ENCODE measurements at regions not wholly inside any gene's neighbourhood (a gene's known extent, or its start where the extent isn't known, plus 50 kb on each side); places are given as distances from the start of the nearest gene placed in this dataset.
"Not testable (repeated sequence)": the region's sequence is repeated elsewhere in the genome, so short reads cannot be mapped to it uniquely, and the experiment has no call there.

DNA sequence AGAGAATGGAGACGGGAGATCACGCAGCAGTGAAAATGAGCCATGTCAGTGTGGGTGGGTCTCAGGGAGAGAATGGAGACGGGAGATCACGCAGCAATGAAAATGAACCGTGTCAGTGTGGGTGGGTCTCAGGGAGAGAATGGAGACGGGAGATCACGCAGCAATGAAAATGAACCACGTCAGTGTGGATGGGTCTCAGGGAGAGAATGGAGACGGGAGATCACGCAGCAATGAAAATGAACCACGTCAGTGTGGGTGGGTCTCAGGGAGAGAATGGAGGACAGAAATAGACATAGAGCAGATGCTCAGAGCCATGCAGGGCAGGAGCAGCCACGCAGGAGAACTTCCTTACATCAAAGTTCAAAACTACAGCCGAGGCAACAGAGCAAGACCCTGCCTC lies 89.8 kb upstream of the LPCAT1 start:
- H3K27ac ChIP-seq; H3K27me3 ChIP-seq (replicated peaks; ENCODE audit: insufficient read depth); H3K36me3 ChIP-seq (ENCODE audit: low read depth); H3K9me2 ChIP-seq (ENCODE audit: insufficient read depth); H3K9ac ChIP-seq; H3K79me2 ChIP-seq (ENCODE audit: insufficient read depth); H3K4me1 ChIP-seq (ENCODE audit: insufficient read depth); H3K4me2 ChIP-seq (ENCODE audit: unreplicated experiment); H4K20me1 ChIP-seq (ENCODE audit: insufficient read depth); DNase-seq; H2AFZ ChIP-seq; H3K9me3 ChIP-seq (ENCODE audit: low read depth); H3K4me3 ChIP-seq; in situ Hi-C loops (cut with MboI); H3F3A ChIP-seq (ENCODE audit: insufficient read depth): not testable (repeated sequence)
- WGBS, 2 experiments (ENCODE audit: low coverage in 1 of 2, low lambda C conversion rate in 2 of 2, missing lambda C conversion rate in 2 of 2) = 92 to 94% methylated on average over 7 to 13 of the region's 13 CpGs

DNA sequence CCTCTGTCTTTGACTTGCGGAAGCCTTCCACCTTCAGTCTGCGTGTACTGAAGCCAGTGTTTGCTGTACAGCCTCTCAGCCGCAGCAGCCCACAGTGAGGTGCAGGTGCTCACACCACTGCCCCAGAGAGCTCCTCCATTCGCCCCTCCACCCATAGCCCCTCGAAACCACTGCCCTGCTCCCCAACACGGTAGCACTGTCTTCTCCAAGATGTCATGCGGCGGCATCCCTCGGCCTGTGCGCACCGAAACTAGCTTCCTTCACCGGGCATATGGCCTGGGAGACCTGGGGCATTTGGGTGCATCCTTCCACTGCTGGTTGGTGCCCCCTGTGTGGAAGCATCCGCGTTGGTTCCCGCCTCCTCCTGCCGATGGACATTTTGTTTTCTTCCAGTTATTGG lies 86.8 kb upstream of the LPCAT1 start:
- H3K27ac ChIP-seq; H3K27me3 ChIP-seq (replicated peaks; ENCODE audit: insufficient read depth); H3K4me2 ChIP-seq (ENCODE audit: unreplicated experiment); DNase-seq; H2AFZ ChIP-seq; H3F3A ChIP-seq (ENCODE audit: insufficient read depth); H3K9ac ChIP-seq; H3K4me1 ChIP-seq (ENCODE audit: insufficient read depth); in situ Hi-C loops (cut with MboI); H3K9me3 ChIP-seq (ENCODE audit: low read depth); H3K36me3 ChIP-seq (ENCODE audit: low read depth); H3K9me2 ChIP-seq (ENCODE audit: insufficient read depth); H3K79me2 ChIP-seq (ENCODE audit: insufficient read depth); H4K20me1 ChIP-seq (ENCODE audit: insufficient read depth); H3K4me3 ChIP-seq: not testable (repeated sequence)
- 87 to 90% methylated on average over 3 to 16 of the region's 16 CpGs for WGBS, 2 experiments (ENCODE audit: low coverage in 1 of 2, low lambda C conversion rate in 2 of 2, missing lambda C conversion rate in 2 of 2)

DNA sequence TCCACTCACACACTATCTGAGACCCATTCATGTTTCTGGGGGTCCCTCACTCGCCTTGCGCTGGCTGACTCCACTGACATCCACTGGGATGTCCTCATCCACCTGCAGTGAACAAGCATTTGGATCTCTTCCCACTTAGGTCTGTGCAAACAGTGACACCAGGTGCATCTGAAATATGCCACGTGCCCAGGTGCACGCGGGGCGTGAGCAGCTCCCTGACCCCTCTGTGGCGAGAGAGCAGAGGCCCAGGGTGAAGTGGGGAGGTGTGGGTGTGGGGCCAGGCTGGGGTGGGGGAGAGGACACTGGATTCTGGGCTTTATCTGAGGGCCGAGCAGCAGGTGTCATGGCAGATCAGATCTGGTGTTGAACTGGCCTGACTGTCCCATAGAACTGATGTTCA lies 85.4 kb upstream of the LPCAT1 start:
- not testable (repeated sequence) for H3K4me3 ChIP-seq; H3K27me3 ChIP-seq (replicated peaks; ENCODE audit: insufficient read depth); H3K9ac ChIP-seq; H4K20me1 ChIP-seq (ENCODE audit: insufficient read depth); H3K36me3 ChIP-seq (ENCODE audit: low read depth); H2AFZ ChIP-seq; H3K27ac ChIP-seq; H3K79me2 ChIP-seq (ENCODE audit: insufficient read depth); H3K9me3 ChIP-seq (ENCODE audit: low read depth); DNase-seq; H3K4me1 ChIP-seq (ENCODE audit: insufficient read depth); H3K9me2 ChIP-seq (ENCODE audit: insufficient read depth); H3F3A ChIP-seq (ENCODE audit: insufficient read depth); H3K4me2 ChIP-seq (ENCODE audit: unreplicated experiment)
- in situ Hi-C loops (cut with MboI) = loop anchor here (10.0 kb wide), 1 partner anchor 124 kb away; no protein-coding TSS in a partner anchor
- 84 to 89% methylated on average over 8 of the region's 8 CpGs for WGBS, 2 experiments (ENCODE audit: low coverage in 1 of 2, low lambda C conversion rate in 2 of 2, missing lambda C conversion rate in 2 of 2)

DNA sequence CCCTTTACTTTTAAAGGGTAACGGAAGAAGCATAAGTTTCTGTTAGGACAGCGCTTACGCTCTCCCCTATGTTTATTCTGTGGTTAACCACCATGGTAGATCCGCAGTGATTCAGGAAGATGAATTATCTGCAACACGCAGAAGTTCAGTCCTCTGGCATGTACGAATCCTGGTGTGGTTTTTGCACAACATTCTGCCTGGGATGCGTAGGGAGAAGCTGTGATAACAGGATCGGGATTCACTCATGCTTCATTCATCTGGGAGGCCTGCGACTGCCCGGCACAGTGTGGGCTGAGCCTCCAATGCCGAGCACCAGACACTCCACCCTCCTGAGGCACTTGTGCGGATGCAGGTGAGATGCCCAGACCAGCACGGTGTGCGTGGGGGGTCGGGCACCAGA lies 84.6 kb upstream of the LPCAT1 start:
- in situ Hi-C loops (cut with MboI) = loop anchor here (10.0 kb wide), 1 partner anchor 124 kb away; no protein-coding TSS in a partner anchor
- not testable (repeated sequence) for H3K36me3 ChIP-seq (ENCODE audit: low read depth); H3K27me3 ChIP-seq (replicated peaks; ENCODE audit: insufficient read depth); H4K20me1 ChIP-seq (ENCODE audit: insufficient read depth); H3K79me2 ChIP-seq (ENCODE audit: insufficient read depth); H3F3A ChIP-seq (ENCODE audit: insufficient read depth); H3K9ac ChIP-seq; H3K9me2 ChIP-seq (ENCODE audit: insufficient read depth); H3K4me3 ChIP-seq; H3K4me2 ChIP-seq (ENCODE audit: unreplicated experiment); H2AFZ ChIP-seq; H3K4me1 ChIP-seq (ENCODE audit: insufficient read depth); H3K9me3 ChIP-seq (ENCODE audit: low read depth); H3K27ac ChIP-seq
- 85 to 91% methylated on average over 8 to 15 of the region's 15 CpGs for WGBS, 2 experiments (ENCODE audit: low coverage in 1 of 2, low lambda C conversion rate in 2 of 2, missing lambda C conversion rate in 2 of 2)
- DNase-seq = peak; percentile 6

DNA sequence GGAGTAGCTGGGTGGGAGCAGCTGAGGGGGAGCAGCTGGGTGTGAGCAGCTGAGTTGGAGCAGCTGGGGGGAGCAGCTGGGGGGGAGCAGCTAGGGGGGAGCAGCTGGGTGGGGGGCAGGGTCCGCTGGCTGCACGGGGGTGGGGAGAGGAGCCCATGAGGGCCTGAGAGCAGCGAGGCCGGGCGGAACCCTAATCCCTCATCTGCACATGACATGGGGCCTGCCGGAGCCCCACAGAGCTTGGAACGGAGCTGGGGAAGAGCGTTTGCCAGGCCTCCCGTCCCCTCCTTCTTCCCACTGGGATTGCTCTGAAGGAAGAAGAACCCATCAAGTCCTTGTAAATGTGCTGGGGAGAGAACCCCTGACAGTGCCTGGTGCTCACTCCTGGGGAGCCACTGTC lies 83.2 kb upstream of the LPCAT1 start:
- in situ Hi-C loops (cut with MboI) = loop anchor here (10.0 kb wide), 1 partner anchor 122 kb away; no protein-coding TSS in a partner anchor
- not testable (repeated sequence) for H2AFZ ChIP-seq, H3K27ac ChIP-seq

DNA sequence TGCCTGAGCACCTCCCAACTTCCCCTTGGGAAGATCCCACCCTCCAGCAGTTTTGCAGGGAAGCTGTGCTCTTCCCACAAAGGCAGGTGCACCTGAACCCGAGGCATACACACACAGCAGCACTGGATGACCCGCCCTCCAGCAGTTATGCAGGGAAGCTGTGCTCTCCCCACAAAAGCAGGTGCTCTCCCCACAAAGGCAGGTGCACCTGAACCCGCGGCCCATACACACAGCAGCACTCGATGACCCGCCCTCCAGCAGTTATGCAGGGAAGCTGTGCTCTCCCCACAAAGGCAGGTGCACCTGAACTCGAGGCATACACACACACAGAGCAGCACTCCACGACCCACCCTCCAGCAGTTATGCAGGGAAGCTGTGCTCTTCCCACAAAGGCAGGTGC lies 80.2 kb upstream of the LPCAT1 start:
- not testable (repeated sequence) for H3K9ac ChIP-seq; H3K27ac ChIP-seq; H3K36me3 ChIP-seq (ENCODE audit: low read depth); H3K27me3 ChIP-seq (replicated peaks; ENCODE audit: insufficient read depth); H4K20me1 ChIP-seq (ENCODE audit: insufficient read depth); H3K4me2 ChIP-seq (ENCODE audit: unreplicated experiment); H3K4me1 ChIP-seq (ENCODE audit: insufficient read depth); H2AFZ ChIP-seq; H3K9me2 ChIP-seq (ENCODE audit: insufficient read depth); DNase-seq; H3K4me3 ChIP-seq; H3F3A ChIP-seq (ENCODE audit: insufficient read depth); H3K9me3 ChIP-seq (ENCODE audit: low read depth); H3K79me2 ChIP-seq (ENCODE audit: insufficient read depth)
- WGBS, 2 experiments (ENCODE audit: low coverage in 1 of 2, low lambda C conversion rate in 2 of 2, missing lambda C conversion rate in 2 of 2) = 76 to 79% methylated on average over 7 to 8 of the region's 8 CpGs
- in situ Hi-C loops (cut with MboI) = loop anchor here (10.0 kb wide), 1 partner anchor 119 kb away; no protein-coding TSS in a partner anchor

More for the DNA sequence above, 83.2 kb upstream of the LPCAT1 start:
- H3K9me3 ChIP-seq (ENCODE audit: low read depth); H3F3A ChIP-seq (ENCODE audit: insufficient read depth); H3K27me3 ChIP-seq (replicated peaks; ENCODE audit: insufficient read depth); H3K9ac ChIP-seq; H3K36me3 ChIP-seq (ENCODE audit: low read depth); H3K4me2 ChIP-seq (ENCODE audit: unreplicated experiment); H3K9me2 ChIP-seq (ENCODE audit: insufficient read depth); H3K79me2 ChIP-seq (ENCODE audit: insufficient read depth); H4K20me1 ChIP-seq (ENCODE audit: insufficient read depth); H3K4me1 ChIP-seq (ENCODE audit: insufficient read depth); DNase-seq; H3K4me3 ChIP-seq: not testable (repeated sequence)
- WGBS, 2 experiments (ENCODE audit: low coverage in 1 of 2, low lambda C conversion rate in 2 of 2, missing lambda C conversion rate in 2 of 2) = 45 to 52% methylated on average over 4 to 9 of the region's 9 CpGs

DNA sequence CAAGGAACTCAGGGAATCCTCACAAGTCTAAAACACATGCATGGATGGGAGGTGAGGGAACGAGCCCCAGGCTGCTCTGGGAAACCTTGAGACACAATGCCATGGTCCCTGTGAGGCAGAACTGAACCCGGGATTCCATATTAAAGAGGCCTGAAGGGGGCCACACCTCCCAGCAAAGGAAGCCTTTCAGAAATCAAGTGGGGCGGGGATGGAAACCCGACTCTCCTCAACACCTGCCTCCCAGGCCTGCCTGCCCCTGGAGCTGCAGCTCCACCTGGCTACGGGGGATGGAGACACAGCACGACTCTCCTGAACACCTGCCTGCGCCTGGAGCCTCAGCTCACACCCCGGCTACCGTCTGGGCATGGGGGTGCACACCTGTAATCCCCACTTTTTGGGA lies 77.8 kb upstream of the LPCAT1 start:
- H3K79me2 ChIP-seq (ENCODE audit: insufficient read depth); H3K9me3 ChIP-seq (ENCODE audit: low read depth); H3K27ac ChIP-seq; H3K9ac ChIP-seq; H3K4me1 ChIP-seq (ENCODE audit: insufficient read depth); H3K36me3 ChIP-seq (ENCODE audit: low read depth); H3K9me2 ChIP-seq (ENCODE audit: insufficient read depth); H3F3A ChIP-seq (ENCODE audit: insufficient read depth); H3K4me3 ChIP-seq; H3K4me2 ChIP-seq (ENCODE audit: unreplicated experiment); DNase-seq; H3K27me3 ChIP-seq (replicated peaks; ENCODE audit: insufficient read depth); H4K20me1 ChIP-seq (ENCODE audit: insufficient read depth); H2AFZ ChIP-seq: not testable (repeated sequence)
- in situ Hi-C loops (cut with MboI) = loop anchor here (10.0 kb wide), 1 partner anchor 117 kb away; no protein-coding TSS in a partner anchor
- 75 to 85% methylated on average over 8 to 9 of the region's 9 CpGs for WGBS, 2 experiments (ENCODE audit: low coverage in 1 of 2, low lambda C conversion rate in 2 of 2, missing lambda C conversion rate in 2 of 2)

Measured in GM23248 (cell line).